GM12892 (cell line): ENCODE measurements at regions not wholly inside any gene's neighbourhood (a gene's known extent, or its start where the extent isn't known, plus 50 kb on each side); places are given as distances from the start of the nearest gene placed in this dataset.

Experiments used
- DNase-seq: peaks from one replicate; pipeline ENCODE4 v3.0.0; 2011; ENCODE audit not compliant: insufficient read length
- FAIRE-seq: peaks from 2 replicates; lab custom pipeline; 2011; peaks lifted over from hg19 to GRCh38; lab: Jason Lieb, UNC
- POLR2A ChIP-seq: IDR thresholded peaks from 2 replicates; pipeline ENCODE4 v1.6.1; 2011; ENCODE audit warnings: low read depth, low read length, control low read depth
- POLR2AphosphoS5 ChIP-seq: IDR thresholded peaks from 2 replicates; pipeline ENCODE4 v1.6.1; 2011; ENCODE audit warnings: low read depth, low read length, control low read depth
- TAF1 ChIP-seq: IDR thresholded peaks from 2 replicates; pipeline ENCODE4 v1.6.1; 2011; ENCODE audit warnings: low read depth, mild to moderate bottlenecking, control low read depth, low read length, borderline replicate concordance

- FAIRE-seq (no peak), DNase-seq (no peak)
- TF ChIP-seq TAF1 (no peak), POLR2AphosphoS5 (no peak), POLR2A (no peak)
These were observed 243.7 kb upstream of the PHYHIPL start for GRCh38 chr10:58932577-58933314.

GRCh38 chr10:58936364-58936763 is 240.1 kb upstream of the PHYHIPL start:
- FAIRE-seq, result no peak
- DNase-seq, result no peak
- TF ChIP-seq POLR2A, result no peak
- no peak for TF ChIP-seq POLR2AphosphoS5
- no peak for TF ChIP-seq TAF1

GRCh38 chr10:58937423-58937822 is 239.0 kb upstream of the PHYHIPL start:
- no peak for DNase-seq
- no peak for FAIRE-seq
- TF ChIP-seq POLR2AphosphoS5, result no peak
- TF ChIP-seq TAF1, result no peak
- no peak for TF ChIP-seq POLR2A

GRCh38 chr10:58942724-58943123 is 233.7 kb upstream of the PHYHIPL start:
- DNase-seq (no peak), FAIRE-seq (no peak)
- TF ChIP-seq TAF1 (no peak), POLR2AphosphoS5 (no peak), POLR2A (no peak)

- FAIRE-seq (no peak), DNase-seq (no peak)
- TF ChIP-seq TAF1 (no peak), POLR2AphosphoS5 (no peak), POLR2A (no peak)
These were observed 233.1 kb upstream of the PHYHIPL start for GRCh38 chr10:58943256-58943890.

GRCh38 chr10:58943960-58944359 is 232.5 kb upstream of the PHYHIPL start:
- TF ChIP-seq POLR2AphosphoS5 (no peak), TAF1 (no peak), POLR2A (no peak)
- FAIRE-seq (no peak), DNase-seq (no peak)

- FAIRE-seq (no peak), DNase-seq (no peak)
- TF ChIP-seq TAF1 (no peak), POLR2AphosphoS5 (no peak), POLR2A (no peak)
These were observed 228.1 kb upstream of the PHYHIPL start for GRCh38 chr10:58948303-58948702.

- FAIRE-seq (no peak), DNase-seq (no peak)
- TF ChIP-seq TAF1 (no peak), POLR2AphosphoS5 (no peak), POLR2A (no peak)
These were observed 225.8 kb upstream of the PHYHIPL start for GRCh38 chr10:58950618-58951017.

- DNase-seq (no peak), FAIRE-seq (no peak)
- TF ChIP-seq POLR2AphosphoS5, result no peak
- no peak for TF ChIP-seq POLR2A
- no peak for TF ChIP-seq TAF1
These were observed 225.4 kb upstream of the PHYHIPL start for GRCh38 chr10:58951087-58951486.

- DNase-seq, result no peak
- FAIRE-seq, result no peak
- no peak for TF ChIP-seq POLR2A
- no peak for TF ChIP-seq POLR2AphosphoS5
- TF ChIP-seq TAF1, result no peak
These were observed 224.7 kb upstream of the PHYHIPL start for GRCh38 chr10:58951746-58952145.

GRCh38 chr10:58952162-58952601 is 224.3 kb upstream of the PHYHIPL start:
- DNase-seq (no peak), FAIRE-seq (no peak)
- TF ChIP-seq POLR2AphosphoS5, result no peak
- no peak for TF ChIP-seq POLR2A
- TF ChIP-seq TAF1, result no peak
